Neural crest cell (in vitro differentiated cells): ENCODE measurements at regions not wholly inside any gene's neighbourhood (a gene's known extent, or its start where the extent isn't known, plus 50 kb on each side); places are given as distances from the start of the nearest gene placed in this dataset.

Experiments
- DNase-seq: peaks from one replicate; pipeline ENCODE4 v3.0.0; 2021; ENCODE audit warnings: low read depth, mixed read lengths, low spot score
- H3K27ac Mint-ChIP-seq: one replicate; pipeline ENCODE4 v1.8.0; 2021; ENCODE audit warnings: mild to moderate bottlenecking, mixed read lengths; ENCODE audit not compliant: unreplicated experiment
- H3K27me3 Mint-ChIP-seq: 2 replicates; pipeline ENCODE4 v1.8.0; 2021; ENCODE audit warnings: low read depth, mild to moderate bottlenecking, mixed read lengths
- H3K36me3 Mint-ChIP-seq: 2 replicates; pipeline ENCODE4 v1.8.0; 2021; ENCODE audit warnings: low read depth, mild to moderate bottlenecking, mixed read lengths
- H3K4me1 Mint-ChIP-seq: 2 replicates; pipeline ENCODE4 v1.8.0; 2021; ENCODE audit warnings: mixed read lengths
- H3K4me3 Mint-ChIP-seq: one replicate; pipeline ENCODE4 v1.8.0; 2021; ENCODE audit warnings: mild to moderate bottlenecking, mixed read lengths
- H3K9me3 Mint-ChIP-seq: 2 replicates; pipeline ENCODE4 v1.8.0; 2021; ENCODE audit warnings: mixed read lengths
- TF ChIP-seq, protein P1 (sequence below): fragments of 200-600 bp; sonication (generic); conservative IDR thresholded peaks from 2 replicates; pipeline ENCODE4 v1.5.0; 2021; ENCODE audit warnings: antibody characterized with exemption, mild to moderate bottlenecking

DNA sequence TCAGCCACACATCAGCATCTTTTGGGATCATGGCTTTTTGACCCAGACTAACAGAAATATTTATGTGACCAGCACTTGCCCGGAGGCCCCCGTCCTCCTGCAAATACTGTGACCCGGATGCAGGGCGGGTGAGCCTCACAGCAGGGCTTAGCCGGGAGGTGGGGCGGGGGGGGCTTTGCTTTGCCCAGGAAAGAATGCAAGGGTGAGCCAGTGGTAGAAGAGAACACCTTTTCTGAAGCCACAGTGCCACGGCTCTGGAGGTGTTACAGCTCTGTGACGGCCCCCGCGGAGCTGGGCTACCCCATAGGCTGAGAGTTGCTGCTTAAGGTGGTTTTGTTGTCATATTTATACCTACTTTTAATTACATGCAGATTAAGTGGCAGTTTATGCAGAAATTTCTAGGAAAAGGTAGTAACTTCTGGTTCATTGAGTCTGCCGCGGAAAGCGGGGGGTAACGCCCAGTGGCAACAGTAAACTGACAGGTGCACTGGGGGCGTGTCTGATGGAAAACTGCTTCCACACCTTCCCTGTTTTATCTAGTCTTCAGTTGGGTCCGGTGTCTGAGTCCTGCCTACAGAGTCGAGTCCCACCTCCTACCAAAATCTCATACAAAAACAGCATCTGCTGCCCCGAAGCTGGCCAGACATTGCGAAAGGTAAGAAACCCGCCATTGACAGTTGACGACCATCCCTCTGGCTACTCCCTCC, 187.9 kb downstream of the TEX29 start:
- Mint-ChIP-seq H3K4me1 (peaks cover 7% of the 10 kb centered on the region), H3K27me3 (peaks cover 3% of the 10 kb centered on the region), H3K4me3 (no peak overlapping the region), H3K27ac (no peak overlapping the region), H3K36me3 (no peaks in the 10 kb centered on the region), H3K9me3 (no peaks in the 10 kb centered on the region)
- no peak for DNase-seq
- TF ChIP-seq, protein P1, sequence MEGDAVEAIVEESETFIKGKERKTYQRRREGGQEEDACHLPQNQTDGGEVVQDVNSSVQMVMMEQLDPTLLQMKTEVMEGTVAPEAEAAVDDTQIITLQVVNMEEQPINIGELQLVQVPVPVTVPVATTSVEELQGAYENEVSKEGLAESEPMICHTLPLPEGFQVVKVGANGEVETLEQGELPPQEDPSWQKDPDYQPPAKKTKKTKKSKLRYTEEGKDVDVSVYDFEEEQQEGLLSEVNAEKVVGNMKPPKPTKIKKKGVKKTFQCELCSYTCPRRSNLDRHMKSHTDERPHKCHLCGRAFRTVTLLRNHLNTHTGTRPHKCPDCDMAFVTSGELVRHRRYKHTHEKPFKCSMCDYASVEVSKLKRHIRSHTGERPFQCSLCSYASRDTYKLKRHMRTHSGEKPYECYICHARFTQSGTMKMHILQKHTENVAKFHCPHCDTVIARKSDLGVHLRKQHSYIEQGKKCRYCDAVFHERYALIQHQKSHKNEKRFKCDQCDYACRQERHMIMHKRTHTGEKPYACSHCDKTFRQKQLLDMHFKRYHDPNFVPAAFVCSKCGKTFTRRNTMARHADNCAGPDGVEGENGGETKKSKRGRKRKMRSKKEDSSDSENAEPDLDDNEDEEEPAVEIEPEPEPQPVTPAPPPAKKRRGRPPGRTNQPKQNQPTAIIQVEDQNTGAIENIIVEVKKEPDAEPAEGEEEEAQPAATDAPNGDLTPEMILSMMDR, result no peak

DNA sequence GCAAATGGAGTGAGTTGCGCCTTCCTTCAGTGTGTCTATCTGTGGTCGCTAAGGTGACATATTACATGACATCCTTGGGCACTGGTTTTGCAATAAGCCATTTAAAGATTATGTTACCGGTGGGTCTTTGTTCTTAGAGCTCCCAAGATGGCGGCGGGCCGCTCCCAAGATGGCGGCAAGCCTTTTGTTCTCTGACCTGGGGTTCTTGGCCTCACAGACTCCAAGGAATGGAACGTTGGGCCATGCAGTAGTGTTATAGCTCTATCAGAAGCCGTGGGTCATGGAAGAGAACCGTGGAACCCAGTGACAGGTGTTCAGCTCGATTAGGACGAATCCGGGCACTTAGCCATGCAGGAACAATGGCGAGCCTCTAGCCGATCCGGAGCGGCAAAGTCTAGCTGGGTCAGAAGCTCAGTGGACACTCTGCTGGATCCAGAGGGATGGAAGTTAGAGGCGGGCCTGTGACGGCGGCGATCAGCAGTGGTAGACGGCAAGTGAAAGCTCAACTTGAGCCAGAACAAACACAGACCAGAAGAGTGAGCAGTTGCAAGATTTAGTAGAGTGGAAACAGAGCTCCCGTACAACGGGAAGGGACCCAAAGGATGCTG, 188.6 kb downstream of the TEX29 start:
- DNase-seq, result no peak
- Mint-ChIP-seq H3K36me3 (no peaks in the 10 kb centered on the region), H3K4me1 (peaks cover 7% of the 10 kb centered on the region), H3K27me3 (peaks cover 3% of the 10 kb centered on the region), H3K27ac (no peak overlapping the region), H3K4me3 (no peak overlapping the region), H3K9me3 (no peaks in the 10 kb centered on the region)
- TF ChIP-seq, protein P1, result no peak

DNA sequence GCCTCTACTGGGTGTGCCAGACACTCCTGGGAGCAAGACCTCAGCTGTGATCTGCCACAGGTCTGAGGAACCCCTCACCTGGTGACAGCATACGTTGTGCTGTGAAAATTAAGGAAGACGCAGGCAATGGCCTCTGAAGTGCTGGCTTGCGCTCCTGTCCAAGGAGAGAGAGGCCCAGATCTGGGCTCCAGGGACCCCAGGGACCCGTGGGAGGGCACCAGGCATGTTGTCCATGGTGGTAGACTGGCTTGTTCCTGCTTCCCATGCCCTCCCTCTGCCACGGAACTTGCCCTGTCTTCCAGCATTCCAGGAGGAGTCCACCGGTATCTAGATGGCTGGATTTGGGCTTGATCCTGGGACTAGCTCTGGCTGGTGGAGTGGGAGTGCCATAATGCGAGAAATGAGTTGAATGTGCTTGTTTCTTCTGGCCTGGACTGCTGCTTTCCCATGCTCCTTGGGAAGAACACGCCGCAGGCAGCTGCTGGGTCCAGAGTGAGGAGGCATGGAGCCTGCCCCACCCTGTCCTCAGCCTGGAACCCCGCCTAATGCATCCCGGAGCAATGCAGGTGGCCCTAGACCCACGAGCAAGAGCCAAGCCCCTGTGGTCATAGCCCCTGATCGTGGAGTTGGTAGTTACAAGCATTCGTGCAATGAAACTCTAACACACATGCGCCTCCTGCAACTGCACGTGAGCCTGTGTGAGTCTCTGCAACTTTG, 190.2 kb downstream of the TEX29 start:
- H3K9me3 Mint-ChIP-seq, result no peaks in the 10 kb centered on the region
- TF ChIP-seq, protein P1, result no peak
- H3K4me1 Mint-ChIP-seq, result no peaks in the 10 kb centered on the region
- no peaks in the 10 kb centered on the region for H3K36me3 Mint-ChIP-seq
- peaks cover 3% of the 10 kb centered on the region for H3K27me3 Mint-ChIP-seq
- no peak overlapping the region for H3K4me3 Mint-ChIP-seq
- H3K27ac Mint-ChIP-seq, result no peak overlapping the region
- DNase-seq, result no peak

DNA sequence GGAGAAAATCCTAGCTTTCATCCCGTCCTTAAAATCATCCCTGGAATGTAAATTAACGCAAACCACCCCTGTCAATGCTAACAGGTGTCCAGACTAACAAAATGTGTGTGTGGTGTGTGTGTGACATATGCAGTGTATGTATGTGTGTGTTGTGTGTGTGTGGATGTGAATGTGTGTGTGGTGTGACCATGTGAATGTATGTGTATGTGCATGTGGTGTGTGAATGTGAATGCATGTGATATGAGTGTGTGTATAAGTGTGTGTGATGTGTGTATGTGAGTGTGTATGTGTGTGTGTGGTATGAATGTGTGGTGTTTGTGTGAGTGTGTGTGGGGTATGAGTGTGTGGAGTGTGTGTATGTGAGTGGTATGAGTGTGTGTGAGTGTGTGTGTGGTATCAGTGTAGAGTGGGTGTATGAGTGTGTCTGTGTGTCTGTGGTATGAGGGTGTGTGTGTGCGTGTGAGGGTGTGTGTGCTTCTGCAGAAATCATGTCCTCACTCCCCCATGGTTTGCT, 190.8 kb downstream of the TEX29 start:
- H3K9me3 Mint-ChIP-seq, result no peaks in the 10 kb centered on the region
- peaks cover 3% of the 10 kb centered on the region for H3K27me3 Mint-ChIP-seq

DNA sequence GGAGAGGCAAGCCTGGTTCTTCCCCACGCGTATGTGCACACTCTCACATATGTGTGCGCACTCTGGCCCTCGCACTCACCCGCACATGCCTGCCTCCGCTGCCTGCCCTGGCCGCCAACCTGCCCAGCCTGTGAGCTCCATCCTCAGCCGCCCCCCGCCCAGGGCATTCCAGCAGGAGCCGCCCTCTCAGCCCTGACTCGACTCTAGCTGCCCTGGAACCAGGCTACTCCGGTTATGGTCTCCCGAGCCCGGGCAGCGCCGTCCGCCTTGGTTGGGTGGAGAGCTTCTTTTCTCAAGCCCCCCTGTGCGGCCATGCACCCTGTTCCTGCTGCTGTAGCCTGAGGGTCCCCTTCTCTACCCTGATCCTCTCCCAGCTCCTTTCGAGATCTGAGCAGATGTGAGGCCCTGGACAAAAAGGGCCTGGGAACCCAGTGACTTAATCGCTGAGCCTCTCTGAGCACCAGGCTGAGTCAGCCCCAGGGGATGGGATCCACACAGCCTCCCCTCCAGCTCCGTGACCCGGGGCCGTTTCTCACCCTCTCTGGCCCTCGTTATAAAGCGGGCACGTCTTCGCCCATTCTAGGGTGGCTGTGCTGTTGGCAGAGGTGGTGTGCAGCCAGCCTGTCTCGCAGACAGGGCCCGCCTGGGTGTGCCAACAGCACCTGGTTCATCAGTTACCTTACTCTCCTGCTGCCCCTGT, 191.5 kb downstream of the TEX29 start:
- Mint-ChIP-seq H3K9me3 (no peaks in the 10 kb centered on the region), H3K27me3 (peaks cover 7% of the 10 kb centered on the region), H3K4me1 (no peaks in the 10 kb centered on the region), H3K4me3 (no peak overlapping the region), H3K36me3 (no peaks in the 10 kb centered on the region), H3K27ac (no peak overlapping the region)
- no peak for DNase-seq
- TF ChIP-seq, protein P1, result no peak

More for the DNA sequence above, 190.8 kb downstream of the TEX29 start:
- Mint-ChIP-seq H3K4me3 (no peak overlapping the region), H3K4me1 (no peaks in the 10 kb centered on the region), H3K27ac (no peak overlapping the region), H3K36me3 (no peaks in the 10 kb centered on the region)
- no peak for DNase-seq
- TF ChIP-seq, protein P1, result no peak
